ENCODE measurements at regions not wholly inside any gene's neighbourhood (a gene's known extent, or its start where the extent isn't known, plus 50 kb on each side); places are given as distances from the start of the nearest gene placed in this dataset.

DNA sequence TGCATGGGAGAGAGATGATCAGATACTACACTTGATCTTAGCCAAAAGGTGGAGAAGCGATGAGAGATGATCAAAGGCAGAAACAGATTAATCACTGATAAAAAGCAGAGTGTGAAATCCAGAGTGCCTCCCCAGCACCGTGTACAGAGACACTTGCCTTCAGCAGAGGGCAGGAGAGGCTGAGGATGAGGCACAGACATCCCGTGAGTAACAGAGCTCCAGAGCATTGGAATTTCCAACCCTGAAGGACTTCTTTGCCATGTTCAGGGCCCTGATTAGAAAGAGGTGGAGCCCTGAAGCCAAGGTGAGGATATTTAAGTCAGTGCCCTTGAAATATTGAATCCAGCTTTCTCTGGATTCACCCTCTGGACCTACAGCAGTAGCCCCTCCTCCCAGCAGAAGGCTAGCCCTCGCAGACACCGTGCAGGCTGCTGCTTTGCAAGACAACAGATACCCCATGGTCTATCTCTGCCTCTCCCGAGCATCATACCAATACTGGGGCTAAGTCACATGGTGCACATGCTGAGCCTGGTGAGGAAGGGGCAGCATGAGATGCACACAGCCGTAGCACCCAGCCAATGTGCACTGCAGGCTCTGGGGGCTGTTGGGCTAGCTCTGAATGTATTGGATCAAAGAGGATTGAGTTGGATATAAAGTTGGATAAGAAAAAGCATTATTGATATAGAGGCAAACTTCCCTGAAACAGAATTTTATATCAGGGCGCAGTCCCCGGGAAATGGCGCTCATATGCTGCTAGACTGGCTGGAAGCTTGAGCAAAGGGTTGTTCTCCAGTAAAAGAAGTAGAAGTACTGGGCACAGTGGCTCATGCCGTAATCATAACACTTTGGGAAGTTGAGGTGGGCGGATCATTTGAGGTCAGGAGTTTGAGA lies 200.3 kb upstream of the B3GAT1 start:
- H3K27ac ChIP-seq (ENCODE audit: low read length) = no peak overlapping the region
- no peak overlapping the region for H2AFZ ChIP-seq (ENCODE audit: low read depth, low read length)
- H3K9ac ChIP-seq (ENCODE audit: low read length) = no peak overlapping the region
- TF ChIP-seq EZH2phosphoT487 (IDR thresholded peaks at IDR 0.05; ENCODE audit: low read depth) (no peak), CTCF (IDR thresholded peaks at IDR 0.05; ENCODE audit: low read depth, low read length) (no peak)
- H3K4me2 ChIP-seq (ENCODE audit: low read length) = no peak overlapping the region
- H3K27me3 ChIP-seq (ENCODE audit: low read depth, low read length) = 0 out of 2 replicates have a peak, but pooled peaks cover under 1% of the 10 kb centered on the region
- H3K9me3 ChIP-seq (ENCODE audit: insufficient read depth, low read length) = no peaks in the 10 kb centered on the region
- no peaks in the 10 kb centered on the region for H3K79me2 ChIP-seq (ENCODE audit: low read length)
- H4K20me1 ChIP-seq (ENCODE audit: insufficient read depth, low read length) = no peaks in the 10 kb centered on the region
- no peak overlapping the region for H3K4me3 ChIP-seq (ENCODE audit: low read length)
- no peaks in the 10 kb centered on the region for H3K4me1 ChIP-seq (ENCODE audit: low read length)
- no peaks in the 10 kb centered on the region for H3K36me3 ChIP-seq (replicated peaks; ENCODE audit: low read depth, low read length)

DNA sequence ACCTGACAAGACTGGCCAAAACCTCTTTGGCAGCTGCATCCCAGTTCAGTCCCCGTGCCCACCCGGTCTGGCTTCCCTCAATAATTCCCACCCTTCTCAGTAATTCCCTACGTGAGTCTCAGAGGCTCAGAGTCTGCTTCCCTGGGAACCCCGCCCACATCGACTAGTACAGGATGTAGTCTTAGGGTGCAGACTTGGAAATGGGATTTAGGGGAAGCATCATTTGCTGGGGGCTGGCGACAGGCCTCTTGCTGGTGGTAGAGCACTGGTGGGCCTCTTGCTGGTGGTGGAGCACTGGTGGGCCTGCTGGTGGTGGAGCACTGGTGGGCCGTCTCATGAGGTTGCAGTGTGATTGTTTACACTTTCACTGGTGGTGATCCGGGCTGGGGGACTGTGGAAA lies 199.5 kb upstream of the B3GAT1 start:
- H3K27ac ChIP-seq (ENCODE audit: low read length) = no peak overlapping the region
- H3K4me1 ChIP-seq (ENCODE audit: low read length) = no peaks in the 10 kb centered on the region
- H3K36me3 ChIP-seq (replicated peaks; ENCODE audit: low read depth, low read length) = no peaks in the 10 kb centered on the region
- H3K9me3 ChIP-seq (ENCODE audit: insufficient read depth, low read length) = no peaks in the 10 kb centered on the region
- TF ChIP-seq EZH2phosphoT487 (IDR thresholded peaks at IDR 0.05; ENCODE audit: low read depth) (no peak), CTCF (IDR thresholded peaks at IDR 0.05; ENCODE audit: low read depth, low read length) (no peak)
- H3K4me3 ChIP-seq (ENCODE audit: low read length) = no peak overlapping the region
- H3K79me2 ChIP-seq (ENCODE audit: low read length) = no peaks in the 10 kb centered on the region
- no peak overlapping the region for H3K4me2 ChIP-seq (ENCODE audit: low read length)
- H3K27me3 ChIP-seq (ENCODE audit: low read depth, low read length) = peaks cover 3% of the 10 kb centered on the region; the same call in 1 of the 2 replicates
- no peaks in the 10 kb centered on the region for H4K20me1 ChIP-seq (ENCODE audit: insufficient read depth, low read length)
- H3K9ac ChIP-seq (ENCODE audit: low read length) = no peak overlapping the region
- no peak overlapping the region for H2AFZ ChIP-seq (ENCODE audit: low read depth, low read length)

DNA sequence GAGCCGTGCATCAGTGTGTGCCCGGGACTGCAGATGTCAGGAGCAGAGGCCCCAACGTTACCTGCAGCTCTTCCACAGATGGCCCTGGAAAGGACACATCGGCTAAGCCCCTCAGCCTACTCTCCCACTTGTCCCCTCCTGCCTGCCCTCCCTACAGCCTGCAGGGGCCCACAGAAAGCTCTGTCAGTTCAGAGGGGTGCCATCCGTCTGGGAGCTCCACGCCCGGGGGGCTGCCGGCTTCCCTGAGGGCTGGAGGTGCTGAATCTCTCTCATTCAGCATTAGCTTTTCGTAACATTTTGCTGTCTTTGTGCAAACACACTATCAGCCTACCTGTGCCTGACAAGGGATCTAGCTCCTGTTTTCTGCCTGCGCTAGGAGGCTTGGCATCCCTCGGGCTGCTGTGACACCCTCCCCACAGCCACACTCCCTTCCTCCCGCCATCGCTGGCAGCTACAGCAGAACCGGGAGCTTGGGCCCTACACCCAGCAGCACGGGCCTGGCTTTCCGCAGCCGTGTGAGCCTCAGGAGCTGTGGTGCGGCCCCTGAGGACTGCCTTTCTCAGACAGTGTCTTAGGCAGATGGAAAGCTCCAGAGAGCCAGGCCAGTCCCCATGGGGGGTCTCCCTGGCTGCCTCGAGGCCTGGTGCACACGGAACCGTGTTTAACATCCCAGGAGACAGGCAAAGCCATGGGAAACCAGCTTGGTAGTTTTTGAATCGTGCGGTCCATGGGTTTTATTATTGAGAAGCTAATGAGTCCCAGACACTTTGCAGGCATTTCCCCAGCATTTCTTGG lies 198.3 kb upstream of the B3GAT1 start:
- Histone ChIP-seq H3K4me2 (ENCODE audit: low read length) (no peak overlapping the region), H3K4me3 (ENCODE audit: low read length) (no peak overlapping the region), H2AFZ (ENCODE audit: low read depth, low read length) (no peak overlapping the region), H3K4me1 (ENCODE audit: low read length) (no peaks in the 10 kb centered on the region), H3K27me3 (ENCODE audit: low read depth, low read length) (peaks cover 6% of the 10 kb centered on the region; the same call in 1 of the 2 replicates), H3K9me3 (ENCODE audit: insufficient read depth, low read length) (no peaks in the 10 kb centered on the region), H3K9ac (ENCODE audit: low read length) (no peak overlapping the region), H3K36me3 (replicated peaks; ENCODE audit: low read depth, low read length) (no peaks in the 10 kb centered on the region), H3K27ac (ENCODE audit: low read length) (no peak overlapping the region), H3K79me2 (ENCODE audit: low read length) (no peaks in the 10 kb centered on the region), H4K20me1 (ENCODE audit: insufficient read depth, low read length) (no peaks in the 10 kb centered on the region)
- TF ChIP-seq EZH2phosphoT487 (IDR thresholded peaks at IDR 0.05; ENCODE audit: low read depth) (no peak), CTCF (IDR thresholded peaks at IDR 0.05; ENCODE audit: low read depth, low read length) (no peak)
